Transverse colon (tissue), 4 donors: ENCODE measurements at regions not wholly inside any gene's neighbourhood (a gene's known extent, or its start where the extent isn't known, plus 50 kb on each side); places are given as distances from the start of the nearest gene placed in this dataset.

Source experiments
- POLR2A ChIP-seq: fragments of 450-650 bp; IDR thresholded peaks from one replicate; pipeline ENCODE4 v1.6.1; 2016; ENCODE audit warnings: antibody characterized with exemption, mild to moderate bottlenecking, moderate library complexity
- POLR2AphosphoS5 ChIP-seq, 3 donors: sonication (generic); formaldehyde crosslinking; IDR thresholded peaks; one replicate each; pipeline ENCODE4 v1.6.1; 2016; ENCODE audit warnings: antibody characterized with exemption in 3 of 3
- TF ChIP-seq, protein P1 (sequence below), 5 experiments: fragments of 200-600 bp in 3 of 5; fragments of 450-650 bp in 2 of 5; sonication (generic) in 3 of 5; IDR thresholded peaks; 1 replicate in 2 of 5; 2 replicates in 3 of 5; pipeline ENCODE4 v1.5.1; 2016 to 2017; ENCODE audit warnings: antibody characterized with exemption in 5 of 5, inconsistent platforms in 3 of 5, mild to moderate bottlenecking in 2 of 5, moderate library complexity in 1 of 5

DNA sequence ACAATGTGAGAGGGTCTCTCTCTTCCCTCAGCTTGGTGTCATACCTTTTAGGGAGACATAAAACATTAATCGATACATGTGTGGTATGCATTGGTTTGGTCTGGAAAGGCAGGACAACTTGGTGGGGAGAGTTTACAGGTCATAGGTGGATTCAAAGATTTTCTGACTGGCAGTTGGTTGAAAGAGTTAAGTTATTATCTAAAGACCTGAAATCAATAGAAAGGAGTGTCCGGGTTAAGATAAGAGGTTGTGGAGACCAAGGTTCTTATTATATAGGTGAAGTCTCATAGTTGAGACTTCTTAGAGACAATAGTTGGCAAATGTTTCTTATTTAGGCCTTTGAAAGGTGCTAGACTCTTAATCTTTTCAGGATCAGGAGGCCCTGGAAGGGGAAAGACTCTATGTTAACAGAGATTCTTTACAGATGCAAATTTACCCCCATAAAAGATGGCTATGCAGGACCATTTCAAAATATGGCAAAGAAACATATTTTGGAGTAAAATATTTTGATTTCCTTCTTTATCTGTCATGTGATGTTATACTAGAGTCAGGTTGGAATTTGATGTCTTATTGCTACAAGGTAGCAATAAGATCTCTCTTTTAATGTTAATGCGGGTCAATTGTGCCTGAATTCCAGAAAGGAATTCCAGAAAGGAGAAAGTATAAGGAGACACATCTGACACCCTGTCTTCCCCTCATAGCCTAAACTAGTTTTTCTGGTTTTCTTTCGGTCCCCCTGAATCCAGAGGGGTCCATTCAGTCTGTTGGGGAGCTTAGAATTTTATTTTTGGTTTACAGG, 59.2 kb upstream of the RCBTB2 start:
- TF ChIP-seq POLR2A (no peak), POLR2AphosphoS5 (IDR thresholded peaks at IDR 0.05) (no peak)
- TF ChIP-seq, protein P1, sequence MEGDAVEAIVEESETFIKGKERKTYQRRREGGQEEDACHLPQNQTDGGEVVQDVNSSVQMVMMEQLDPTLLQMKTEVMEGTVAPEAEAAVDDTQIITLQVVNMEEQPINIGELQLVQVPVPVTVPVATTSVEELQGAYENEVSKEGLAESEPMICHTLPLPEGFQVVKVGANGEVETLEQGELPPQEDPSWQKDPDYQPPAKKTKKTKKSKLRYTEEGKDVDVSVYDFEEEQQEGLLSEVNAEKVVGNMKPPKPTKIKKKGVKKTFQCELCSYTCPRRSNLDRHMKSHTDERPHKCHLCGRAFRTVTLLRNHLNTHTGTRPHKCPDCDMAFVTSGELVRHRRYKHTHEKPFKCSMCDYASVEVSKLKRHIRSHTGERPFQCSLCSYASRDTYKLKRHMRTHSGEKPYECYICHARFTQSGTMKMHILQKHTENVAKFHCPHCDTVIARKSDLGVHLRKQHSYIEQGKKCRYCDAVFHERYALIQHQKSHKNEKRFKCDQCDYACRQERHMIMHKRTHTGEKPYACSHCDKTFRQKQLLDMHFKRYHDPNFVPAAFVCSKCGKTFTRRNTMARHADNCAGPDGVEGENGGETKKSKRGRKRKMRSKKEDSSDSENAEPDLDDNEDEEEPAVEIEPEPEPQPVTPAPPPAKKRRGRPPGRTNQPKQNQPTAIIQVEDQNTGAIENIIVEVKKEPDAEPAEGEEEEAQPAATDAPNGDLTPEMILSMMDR (IDR thresholded peaks at IDR 0.05), result no peak
